ENCODE measurements at regions not wholly inside any gene's neighbourhood (a gene's known extent, or its start where the extent isn't known, plus 50 kb on each side); places are given as distances from the start of the nearest gene placed in this dataset.

- H3K4me3 ChIP-seq (ENCODE audit: low read length): no peak overlapping the region
- no peaks in the 10 kb centered on the region for H3K36me3 ChIP-seq (ENCODE audit: insufficient read depth, low read length)
- no peaks in the 10 kb centered on the region for H3K79me2 ChIP-seq (replicated peaks; ENCODE audit: insufficient read depth, low read length)
- peaks cover 3% of the 10 kb centered on the region for H3K9me3 ChIP-seq (ENCODE audit: low read length)
- H3K9me2 ChIP-seq (ENCODE audit: insufficient read depth, low read length): no peaks in the 10 kb centered on the region
- no peaks in the 10 kb centered on the region for H3F3A ChIP-seq (ENCODE audit: insufficient read depth, low read length, poor library complexity, severe bottlenecking)
- no peaks in the 10 kb centered on the region for H4K20me1 ChIP-seq (ENCODE audit: insufficient read depth)
- no peak overlapping the region for H3K4me2 ChIP-seq (ENCODE audit: low read length)
- no peaks in the 10 kb centered on the region for H3K27me3 ChIP-seq (ENCODE audit: insufficient read depth, low read depth, low read length)
- H2AFZ ChIP-seq (ENCODE audit: low read depth, low read length): no peak overlapping the region
- no peak for TF ChIP-seq EZH2 (IDR thresholded peaks at IDR 0.05; ENCODE audit: borderline replicate concordance, insufficient read depth, low read length, poor library complexity, severe bottlenecking)
- no peak overlapping the region for H3K27ac ChIP-seq (ENCODE audit: low read length)
- H3K9ac ChIP-seq (ENCODE audit: low read length): no peak overlapping the region
These were observed 53.2 kb upstream of the ARG1 start for GRCh38 chr6:131519670-131520436.

All from neural cell (in vitro differentiated cells).